Gastroesophageal sphincter (tissue), 3 donors: ENCODE measurements at regions not wholly inside any gene's neighbourhood (a gene's known extent, or its start where the extent isn't known, plus 50 kb on each side); places are given as distances from the start of the nearest gene placed in this dataset.
"Not testable (repeated sequence)": the region's sequence is repeated elsewhere in the genome, so short reads cannot be mapped to it uniquely, and the experiment has no call there.

Experiments used
- EP300 ChIP-seq: sonication (generic); formaldehyde crosslinking; IDR thresholded peaks from one replicate; pipeline ENCODE4 v1.6.1; 2017; ENCODE audit warnings: antibody characterized with exemption, mild to moderate bottlenecking
- POLR2A ChIP-seq, 2 donors: fragments of 450-650 bp; IDR thresholded peaks; one replicate each; pipeline ENCODE4 v1.6.1; 2017; ENCODE audit warnings: antibody characterized with exemption in 2 of 2, mild to moderate bottlenecking in 2 of 2, moderate library complexity in 1 of 2
- POLR2AphosphoS5 ChIP-seq: sonication (generic); formaldehyde crosslinking; IDR thresholded peaks from one replicate; pipeline ENCODE4 v1.6.1; 2017; ENCODE audit warnings: antibody characterized with exemption
- TF ChIP-seq, protein P1 (sequence below), 4 experiments: fragments of 200-600 bp in 2 of 4; fragments of 450-650 bp in 2 of 4; sonication (generic) in 1 of 4; IDR thresholded peaks; one replicate each; pipeline ENCODE4 v1.5.1; 2017 to 2019; ENCODE audit warnings: antibody characterized with exemption in 4 of 4, mild to moderate bottlenecking in 2 of 4, moderate library complexity in 2 of 4

DNA sequence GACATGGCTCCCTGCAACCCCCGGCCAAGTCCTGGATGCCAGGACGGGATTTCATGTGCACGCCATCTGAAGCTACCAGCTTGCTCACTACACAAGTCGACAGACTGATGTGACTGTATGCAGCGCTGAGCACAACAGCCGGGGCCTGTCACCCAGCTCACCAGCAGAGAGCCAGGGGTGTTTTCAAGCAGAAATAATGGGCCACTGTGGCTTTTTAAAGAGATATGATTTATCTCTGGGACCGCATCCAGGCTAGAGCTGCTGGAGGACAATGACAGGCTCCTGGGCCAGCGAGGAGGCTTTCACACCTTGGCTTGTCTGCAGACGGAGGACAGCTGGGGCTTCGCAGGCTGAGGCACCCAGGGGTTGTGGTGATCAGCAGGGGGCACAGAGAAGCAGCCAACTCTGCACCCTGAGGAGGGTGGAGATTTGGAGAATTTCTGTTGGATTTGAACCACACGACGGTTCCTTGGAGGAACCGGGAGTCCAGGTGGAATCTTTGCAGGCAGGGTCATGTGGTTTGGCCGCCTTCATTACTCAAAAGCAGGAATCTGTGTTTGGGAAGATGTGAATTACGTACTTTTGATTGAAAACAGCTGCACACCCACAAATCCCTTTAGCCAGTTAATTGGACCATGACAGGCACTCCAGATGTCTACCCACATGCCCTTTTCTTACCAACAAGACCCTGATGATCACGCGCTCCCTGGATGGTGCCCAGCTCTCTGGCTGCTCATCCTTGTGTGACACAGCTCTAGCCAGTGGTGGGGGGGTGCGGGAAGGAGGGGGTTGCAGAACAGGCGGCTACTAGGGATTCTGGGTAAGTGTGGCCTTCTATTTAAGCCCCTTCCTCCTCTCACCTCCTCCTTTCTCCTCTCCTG, 430.6 kb downstream of the PREX1 start:
- not testable (repeated sequence) for TF ChIP-seq POLR2AphosphoS5; POLR2A (IDR thresholded peaks at IDR 0.05); EP300
- TF ChIP-seq, protein P1, sequence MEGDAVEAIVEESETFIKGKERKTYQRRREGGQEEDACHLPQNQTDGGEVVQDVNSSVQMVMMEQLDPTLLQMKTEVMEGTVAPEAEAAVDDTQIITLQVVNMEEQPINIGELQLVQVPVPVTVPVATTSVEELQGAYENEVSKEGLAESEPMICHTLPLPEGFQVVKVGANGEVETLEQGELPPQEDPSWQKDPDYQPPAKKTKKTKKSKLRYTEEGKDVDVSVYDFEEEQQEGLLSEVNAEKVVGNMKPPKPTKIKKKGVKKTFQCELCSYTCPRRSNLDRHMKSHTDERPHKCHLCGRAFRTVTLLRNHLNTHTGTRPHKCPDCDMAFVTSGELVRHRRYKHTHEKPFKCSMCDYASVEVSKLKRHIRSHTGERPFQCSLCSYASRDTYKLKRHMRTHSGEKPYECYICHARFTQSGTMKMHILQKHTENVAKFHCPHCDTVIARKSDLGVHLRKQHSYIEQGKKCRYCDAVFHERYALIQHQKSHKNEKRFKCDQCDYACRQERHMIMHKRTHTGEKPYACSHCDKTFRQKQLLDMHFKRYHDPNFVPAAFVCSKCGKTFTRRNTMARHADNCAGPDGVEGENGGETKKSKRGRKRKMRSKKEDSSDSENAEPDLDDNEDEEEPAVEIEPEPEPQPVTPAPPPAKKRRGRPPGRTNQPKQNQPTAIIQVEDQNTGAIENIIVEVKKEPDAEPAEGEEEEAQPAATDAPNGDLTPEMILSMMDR (IDR thresholded peaks at IDR 0.05) = not testable (repeated sequence)
